HG02678 (cell line): ENCODE measurements at regions not wholly inside any gene's neighbourhood (a gene's known extent, or its start where the extent isn't known, plus 50 kb on each side); places are given as distances from the start of the nearest gene placed in this dataset.
"Not testable (repeated sequence)": the region's sequence is repeated elsewhere in the genome, so short reads cannot be mapped to it uniquely, and the experiment has no call there.

Experiments used
- ATAC-seq: cut with Tn5 transposase; IDR thresholded peaks from one replicate; pipeline ENCODE4 v1.9.1; 2021; ENCODE audit warnings: mild to moderate bottlenecking, moderate library complexity; ENCODE audit not compliant: unreplicated experiment

DNA sequence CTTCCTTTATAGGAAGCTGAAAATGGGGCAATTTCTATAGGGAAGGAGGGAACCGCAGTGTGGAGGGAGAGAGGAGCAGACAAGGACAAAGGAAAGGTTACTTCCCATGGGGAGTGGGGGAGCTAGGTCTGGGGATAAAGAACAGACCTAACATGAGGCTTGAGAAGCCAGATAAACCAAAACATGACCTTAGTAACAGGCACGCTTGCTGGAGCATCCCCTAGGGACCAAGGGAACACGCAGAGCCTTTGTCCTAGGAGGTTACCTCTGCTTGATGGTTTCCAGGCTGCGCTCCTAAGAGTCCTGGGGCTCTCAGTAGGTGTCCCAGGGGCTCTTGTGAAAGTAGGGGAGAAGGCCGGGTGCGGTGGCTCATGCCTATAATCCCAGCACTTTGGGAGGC lies 271.4 kb upstream of the NCAM1 start:
- no peak for ATAC-seq

DNA sequence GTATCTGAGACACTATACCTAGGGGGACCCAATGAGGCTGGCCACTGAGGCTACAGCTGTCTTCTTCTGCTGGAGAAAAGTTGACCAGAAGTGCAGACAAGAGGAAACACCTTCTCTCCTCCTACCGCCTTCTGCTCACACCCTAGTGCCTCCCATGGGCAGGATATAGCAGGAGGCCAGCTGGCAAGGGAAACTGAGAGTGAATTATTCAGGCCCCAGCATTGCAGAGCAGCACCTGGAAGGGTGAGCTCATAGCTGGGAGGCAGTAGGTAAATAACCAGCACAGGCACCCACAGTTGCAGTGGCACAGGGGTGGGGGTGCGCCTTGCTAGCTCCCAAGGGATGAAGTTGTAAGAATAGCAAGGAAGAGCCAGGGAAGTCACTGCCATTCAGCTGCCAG lies 267.4 kb upstream of the NCAM1 start:
- ATAC-seq, result no peak

GRCh38 chr11:112694245-112694644 lies 267.0 kb upstream of the NCAM1 start:
- ATAC-seq, result no peak

- ATAC-seq, result no peak
Measured at GRCh38 chr11:112694813-112695212, 266.4 kb upstream of the NCAM1 start.

- ATAC-seq, result no peak
Measured at GRCh38 chr11:112697391-112698178, 263.6 kb upstream of the NCAM1 start.

- no peak for ATAC-seq
Measured at GRCh38 chr11:112705148-112705547, 256.1 kb upstream of the NCAM1 start.

- ATAC-seq, result no peak
Measured at GRCh38 chr11:112706863-112707262, 254.4 kb upstream of the NCAM1 start.

DNA sequence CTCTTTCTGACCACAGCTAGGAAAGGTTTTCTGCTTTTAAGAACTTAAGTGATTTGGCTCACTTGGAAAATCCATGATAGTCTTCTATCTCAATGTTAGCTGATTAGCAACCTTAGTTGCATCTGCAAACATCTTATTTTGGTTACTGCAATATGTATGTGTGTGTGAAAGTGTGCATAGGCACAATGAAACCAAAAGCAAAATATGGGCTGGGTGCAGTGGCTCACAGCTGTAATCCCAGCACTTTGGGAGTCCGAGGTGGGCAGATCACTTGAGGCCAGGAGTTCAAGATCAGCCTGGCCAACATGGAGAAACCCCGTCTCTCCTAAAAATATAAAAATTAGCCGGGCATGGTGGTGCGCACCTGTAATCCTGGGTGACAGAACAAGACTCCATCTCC lies 246.9 kb upstream of the NCAM1 start:
- not testable (repeated sequence) for ATAC-seq

DNA sequence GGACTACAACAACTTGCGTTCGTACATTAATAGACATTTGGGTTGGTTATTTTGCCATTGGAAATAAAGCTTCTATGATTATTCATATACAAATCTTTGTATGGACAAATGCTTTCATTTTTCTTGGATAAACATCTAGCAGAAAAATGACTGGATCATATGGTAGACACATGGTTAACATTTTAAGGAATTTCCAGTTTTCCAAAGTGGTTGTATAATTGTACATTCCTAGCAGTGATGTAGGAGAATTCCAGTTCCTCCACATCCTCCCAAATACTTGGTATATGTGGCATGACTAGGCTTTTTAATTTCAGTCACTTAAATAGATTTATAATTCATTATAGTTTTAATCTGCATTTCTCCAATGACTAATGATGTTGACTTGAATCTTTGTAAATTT lies 246.2 kb upstream of the NCAM1 start:
- no peak for ATAC-seq

DNA sequence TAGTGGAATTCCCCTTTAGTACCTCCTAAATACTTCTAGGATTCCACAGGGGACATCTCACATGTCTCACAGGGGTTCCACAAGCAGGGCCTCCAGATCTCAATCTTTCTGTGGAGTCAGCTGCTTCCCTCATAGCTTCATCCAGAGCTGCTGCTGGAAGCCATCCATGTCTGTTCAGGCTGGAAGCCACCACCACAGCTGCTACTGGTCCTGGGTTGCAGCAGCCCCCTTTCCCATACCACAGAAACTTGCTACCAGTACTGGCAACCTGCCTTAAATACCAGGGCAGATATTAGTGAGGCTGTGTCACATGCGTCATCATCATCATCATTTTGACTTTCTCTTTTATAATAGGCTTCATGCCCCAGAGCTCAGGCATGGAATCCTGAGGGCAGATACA lies 242.7 kb upstream of the NCAM1 start:
- no peak for ATAC-seq

DNA sequence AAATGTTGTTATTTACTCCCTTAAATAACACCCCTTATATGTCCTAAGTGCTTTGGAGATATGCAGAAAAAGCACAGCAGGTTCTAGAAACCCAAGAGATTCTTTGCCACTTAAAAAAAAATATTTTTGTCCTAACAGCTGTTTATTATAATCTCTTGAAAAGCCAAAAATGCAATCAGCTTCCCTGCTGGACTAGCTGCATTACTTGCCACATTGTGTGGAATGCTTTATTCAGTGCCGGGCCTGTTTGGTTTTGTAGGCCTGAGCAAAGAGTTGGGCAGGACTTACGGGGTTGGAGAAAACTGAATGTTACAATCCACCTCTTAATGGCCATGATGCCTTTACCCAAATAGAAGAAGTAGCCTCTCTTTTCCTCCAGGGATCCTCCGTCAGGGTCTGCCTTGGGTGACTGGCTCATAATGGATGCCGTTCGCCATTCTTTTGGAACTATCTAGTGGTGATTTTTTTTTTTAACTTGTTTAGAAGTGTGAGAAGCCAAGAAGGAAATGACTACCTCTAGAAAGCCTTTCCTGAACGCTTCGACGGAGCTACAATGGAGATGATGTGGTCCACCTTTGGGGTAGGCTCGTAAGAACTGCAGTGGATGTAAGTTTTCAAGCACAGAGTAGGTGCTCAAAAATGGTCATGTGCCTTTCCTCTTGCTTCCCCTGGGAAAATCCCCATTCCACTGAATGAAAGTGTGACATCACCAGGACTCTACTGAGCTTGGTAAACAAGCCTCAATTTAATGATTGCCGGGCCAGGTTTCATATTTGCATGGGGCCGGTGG lies 241.3 kb upstream of the NCAM1 start:
- no peak for ATAC-seq

GRCh38 chr11:112722148-112722547 lies 239.1 kb upstream of the NCAM1 start:
- no peak for ATAC-seq

DNA sequence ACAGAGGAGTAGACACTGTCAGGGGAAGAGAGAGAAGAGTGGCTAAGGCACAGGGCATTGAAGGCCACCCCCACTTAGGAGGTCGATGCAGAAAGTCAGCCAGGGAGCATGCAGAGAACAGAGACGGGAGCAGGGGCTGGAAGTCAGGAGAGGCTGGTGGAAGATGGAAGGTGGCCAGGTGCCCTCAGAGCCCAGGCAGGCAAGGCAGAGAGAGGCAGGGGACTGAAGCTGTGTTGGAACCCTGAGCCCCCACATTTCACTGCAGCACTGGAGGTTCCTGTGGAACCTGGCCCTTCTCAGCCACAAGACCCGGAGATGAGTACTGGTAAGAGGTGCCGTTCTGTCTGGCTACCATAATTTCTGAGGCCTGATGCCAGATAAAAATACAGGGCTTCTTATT lies 238.3 kb upstream of the NCAM1 start:
- ATAC-seq, result no peak

DNA sequence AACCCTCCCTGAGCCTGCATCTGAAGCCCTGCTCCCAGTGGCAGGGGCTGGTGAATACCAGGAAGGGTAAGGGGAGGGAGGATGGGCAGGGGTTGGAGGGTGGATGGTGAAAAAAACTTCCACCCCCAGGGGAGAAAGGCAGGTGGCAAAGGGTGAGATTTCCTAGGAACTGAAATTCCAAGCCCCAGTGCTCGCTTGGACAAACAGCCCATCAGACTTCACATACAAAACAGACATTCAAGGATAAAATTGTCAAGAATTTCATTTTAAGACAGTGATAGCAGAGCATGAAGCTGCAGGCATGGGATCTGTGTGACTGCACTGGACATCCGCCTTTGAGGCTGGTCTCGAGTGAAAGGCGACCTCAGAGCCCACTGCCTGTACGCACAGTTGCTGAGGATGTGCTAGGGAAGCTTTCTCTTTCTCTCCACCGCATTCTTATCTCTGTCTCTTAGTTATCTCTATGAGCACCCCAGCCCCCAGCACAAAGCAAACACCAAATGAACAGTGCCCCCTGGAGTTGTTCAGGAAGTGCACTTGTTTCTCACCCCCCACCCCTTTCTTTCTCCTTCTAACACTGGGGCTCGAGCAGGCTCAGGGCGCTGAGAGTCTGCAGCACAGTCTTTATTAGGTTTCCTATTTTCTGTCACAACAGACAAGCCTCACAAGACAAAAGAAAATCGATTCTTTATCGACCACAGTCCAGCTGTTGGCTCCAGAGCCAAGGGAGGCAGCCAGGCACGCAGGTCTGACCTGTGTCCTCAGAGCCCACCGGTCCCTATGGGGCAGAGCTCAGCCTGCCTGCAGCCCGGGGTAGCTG lies 237.3 kb upstream of the NCAM1 start:
- no peak for ATAC-seq

DNA sequence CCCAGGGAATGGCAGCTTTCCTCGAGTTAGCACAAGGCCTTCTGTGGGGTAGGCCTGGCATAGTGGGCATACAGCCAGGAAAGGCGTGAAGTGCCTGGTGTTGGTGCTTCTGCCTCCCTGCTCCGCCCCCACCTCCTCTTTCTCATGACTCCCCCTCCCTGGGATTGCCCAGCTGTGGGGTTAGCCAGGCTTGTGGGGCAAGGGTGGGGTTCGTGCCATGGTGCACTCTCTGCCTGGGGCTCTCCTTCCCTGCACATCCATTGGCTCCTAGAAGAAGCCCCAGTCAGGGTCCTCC lies 236.8 kb upstream of the NCAM1 start:
- ATAC-seq, result no peak

DNA sequence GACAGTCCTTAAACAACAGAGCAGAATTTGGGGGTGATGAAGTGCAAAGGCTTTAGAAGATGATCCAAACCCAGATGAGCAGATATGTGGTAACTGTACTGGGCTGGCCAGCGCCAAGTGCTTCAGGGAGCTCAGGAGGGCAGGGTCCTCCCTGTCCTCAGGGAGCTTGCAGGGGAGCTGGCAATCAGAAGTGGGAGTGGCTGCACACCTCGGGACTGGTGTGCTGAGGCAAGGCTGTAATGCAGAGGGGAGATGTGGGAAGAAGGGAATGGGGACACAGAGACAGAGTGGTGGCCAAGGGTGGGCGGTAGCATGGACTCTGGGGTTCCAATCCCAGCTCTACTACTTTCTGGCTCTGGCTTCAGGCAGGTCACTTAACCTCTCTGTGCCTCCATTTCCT lies 235.6 kb upstream of the NCAM1 start:
- no peak for ATAC-seq

- no peak for ATAC-seq
Measured at GRCh38 chr11:112727341-112727841, 233.8 kb upstream of the NCAM1 start.

DNA sequence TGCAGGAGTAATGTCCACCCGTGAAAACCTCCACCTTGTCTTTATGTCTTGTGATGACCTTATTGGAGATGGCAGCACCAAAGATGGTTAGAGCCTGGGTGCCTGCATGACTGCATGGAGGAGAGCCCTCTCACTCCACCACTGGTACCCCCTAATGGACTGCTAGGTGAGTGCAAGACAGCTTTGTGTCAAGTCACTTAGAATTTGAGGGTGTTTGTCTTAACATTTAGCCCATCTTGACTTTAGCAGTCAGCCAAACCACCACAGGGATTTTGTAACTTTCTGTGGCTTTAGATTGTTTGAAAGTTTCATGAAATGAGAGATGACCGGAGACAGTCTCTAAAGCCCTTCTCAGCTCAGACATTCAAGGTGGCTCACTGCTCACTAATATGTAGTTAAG lies 232.9 kb upstream of the NCAM1 start:
- no peak for ATAC-seq

DNA sequence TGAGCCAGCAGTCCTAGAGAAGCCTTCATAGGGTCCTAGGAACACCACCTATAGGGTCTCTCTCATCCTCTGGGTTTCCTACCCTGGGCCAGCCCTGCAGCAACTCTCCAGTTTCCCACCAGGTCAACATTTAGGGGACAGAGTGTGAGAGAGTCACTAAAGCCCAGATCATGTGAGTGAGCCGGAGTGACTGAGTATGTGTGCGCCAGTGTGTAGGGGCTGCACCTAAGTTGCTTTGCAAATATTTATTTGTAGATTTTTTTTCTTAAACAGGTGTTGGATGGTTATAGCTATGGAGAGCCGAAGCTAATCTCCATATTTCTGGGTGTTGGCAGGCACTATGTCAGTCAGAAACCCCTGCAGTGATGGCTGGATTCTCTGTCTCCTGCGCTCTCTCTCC lies 232.5 kb upstream of the NCAM1 start:
- no peak for ATAC-seq

DNA sequence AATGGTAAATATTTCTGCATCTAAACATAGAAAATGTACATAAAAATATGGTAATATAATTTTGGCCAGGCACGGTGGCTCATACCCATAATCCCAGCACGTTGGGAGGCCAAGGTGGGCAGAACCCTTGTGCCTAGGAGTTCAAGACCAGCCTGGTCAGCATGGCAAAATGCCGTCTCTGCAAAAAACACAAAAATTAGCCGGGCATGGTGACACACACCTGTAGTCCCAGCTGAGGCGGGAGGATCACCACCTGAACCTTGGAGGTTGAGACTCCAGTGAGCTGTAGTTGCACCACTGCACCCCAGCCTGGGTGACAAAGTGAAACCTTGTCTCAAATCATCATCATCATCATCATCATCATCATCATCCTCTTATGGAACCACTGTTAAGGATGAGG lies 230.6 kb upstream of the NCAM1 start:
- ATAC-seq, result no peak

- ATAC-seq, result no peak
Measured at GRCh38 chr11:112731538-112731937, 229.7 kb upstream of the NCAM1 start.

DNA sequence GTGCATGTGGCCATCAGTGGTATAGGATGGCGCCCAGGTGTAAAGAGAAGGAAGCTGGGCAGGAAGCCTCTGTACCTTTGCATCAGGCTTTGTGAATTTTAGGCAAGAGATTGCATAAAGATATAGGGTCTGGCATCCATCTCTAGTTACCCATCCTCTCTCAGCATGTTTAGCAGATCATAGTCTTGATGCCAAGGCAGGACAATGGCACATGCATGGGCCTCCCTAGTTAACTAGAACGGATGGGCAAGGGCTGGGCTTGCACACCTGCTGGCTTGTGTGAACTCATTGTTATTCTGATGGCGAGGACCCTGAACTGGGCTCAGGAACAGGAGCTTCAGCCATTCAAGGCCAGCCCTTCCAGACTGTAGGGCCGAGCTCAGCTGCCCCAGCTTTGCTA lies 229.2 kb upstream of the NCAM1 start:
- ATAC-seq, result no peak
